MCF 10A (cell line): ENCODE measurements at regions not wholly inside any gene's neighbourhood (a gene's known extent, or its start where the extent isn't known, plus 50 kb on each side); places are given as distances from the start of the nearest gene placed in this dataset.

Source experiments
- BruUV-seq: library from RNA; stranded (reverse); fragments of 400-500 nt; replicated peaks from 2 replicates; lab custom pipeline; 2021; lab: Mats Ljungman, UMichigan
- CTCF ChIA-PET: fragments of 300-600 bp; sonication (Branson Sonifier 250); formaldehyde crosslinking; extraction: SDS; loops from one replicate; lab custom pipeline; 2021; ENCODE audit warnings: antibody characterized with exemption, inconsistent platforms; lab: Yijun Ruan, JAX
- POLR2A ChIA-PET: fragments of 300-600, 350-650 bp; sonication (Branson Sonifier 250); formaldehyde crosslinking; extraction: SDS; loops from one replicate; lab custom pipeline; 2020; ENCODE audit warnings: antibody characterized with exemption, inconsistent platforms; lab: Yijun Ruan, JAX
- DNase-seq: peaks from one replicate; pipeline ENCODE4 v3.0.0-alpha.2; 2018; ENCODE audit not compliant: unreplicated experiment
- H3K27ac Mint-ChIP-seq: one replicate; pipeline ENCODE4 v1.8.0; 2022; ENCODE audit warnings: mild to moderate bottlenecking, low read depth, mixed read lengths; ENCODE audit not compliant: unreplicated experiment
- H3K27me3 Mint-ChIP-seq: one replicate; pipeline ENCODE4 v1.8.0; 2022; ENCODE audit warnings: mixed read lengths; ENCODE audit not compliant: insufficient read depth, unreplicated experiment
- H3K36me3 Mint-ChIP-seq: one replicate; pipeline ENCODE4 v1.8.0; 2022; ENCODE audit warnings: mild to moderate bottlenecking, moderate library complexity, mixed read lengths; ENCODE audit not compliant: insufficient read depth, unreplicated experiment
- H3K4me1 Mint-ChIP-seq: one replicate; pipeline ENCODE4 v1.8.0; 2022; ENCODE audit warnings: mixed read lengths; ENCODE audit not compliant: insufficient read depth, unreplicated experiment
- H3K4me3 Mint-ChIP-seq: one replicate; pipeline ENCODE4 v1.8.0; 2022; ENCODE audit warnings: mild to moderate bottlenecking, moderate library complexity, mixed read lengths; ENCODE audit not compliant: unreplicated experiment
- H3K9me3 Mint-ChIP-seq: one replicate; pipeline ENCODE4 v1.8.0; 2022; ENCODE audit warnings: mixed read lengths; ENCODE audit not compliant: unreplicated experiment
- intact Hi-C: fragments of 100-400 bp; cut with micrococcal nuclease; formaldehyde crosslinking; loops from 2 replicates; pipeline ENCODE4 v1.14.1; 2022
- TF ChIP-seq, protein P1 (sequence below): fragments of 200-600 bp; IDR thresholded peaks from one replicate; pipeline ENCODE4 v1.8.0; 2022; ENCODE audit warnings: antibody characterized with exemption, mild to moderate bottlenecking; ENCODE audit not compliant: unreplicated experiment

DNA sequence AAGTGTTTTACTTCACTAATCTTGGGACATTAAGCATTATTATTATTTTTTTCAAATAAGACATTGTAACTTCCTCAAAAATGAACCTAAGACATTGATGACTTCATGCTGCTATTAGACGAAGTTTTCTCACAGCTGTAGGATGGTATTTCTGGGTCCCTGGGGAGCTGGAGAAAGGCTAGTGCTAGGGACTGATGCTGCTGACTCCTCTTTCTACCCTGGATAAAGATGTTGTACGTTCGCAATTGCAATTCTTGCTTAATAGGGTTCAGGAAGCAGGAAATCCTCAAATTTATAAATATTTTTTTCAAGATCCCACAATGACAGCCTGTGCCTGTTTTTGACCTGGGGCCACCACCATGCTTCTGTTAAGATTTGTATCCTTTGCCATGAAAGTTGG is 526.0 kb downstream of the CCSER2 start:
- no TSS peak for BruUV-seq
- no peaks in the 10 kb centered on the region for H3K36me3 Mint-ChIP-seq
- TF ChIP-seq, protein P1, sequence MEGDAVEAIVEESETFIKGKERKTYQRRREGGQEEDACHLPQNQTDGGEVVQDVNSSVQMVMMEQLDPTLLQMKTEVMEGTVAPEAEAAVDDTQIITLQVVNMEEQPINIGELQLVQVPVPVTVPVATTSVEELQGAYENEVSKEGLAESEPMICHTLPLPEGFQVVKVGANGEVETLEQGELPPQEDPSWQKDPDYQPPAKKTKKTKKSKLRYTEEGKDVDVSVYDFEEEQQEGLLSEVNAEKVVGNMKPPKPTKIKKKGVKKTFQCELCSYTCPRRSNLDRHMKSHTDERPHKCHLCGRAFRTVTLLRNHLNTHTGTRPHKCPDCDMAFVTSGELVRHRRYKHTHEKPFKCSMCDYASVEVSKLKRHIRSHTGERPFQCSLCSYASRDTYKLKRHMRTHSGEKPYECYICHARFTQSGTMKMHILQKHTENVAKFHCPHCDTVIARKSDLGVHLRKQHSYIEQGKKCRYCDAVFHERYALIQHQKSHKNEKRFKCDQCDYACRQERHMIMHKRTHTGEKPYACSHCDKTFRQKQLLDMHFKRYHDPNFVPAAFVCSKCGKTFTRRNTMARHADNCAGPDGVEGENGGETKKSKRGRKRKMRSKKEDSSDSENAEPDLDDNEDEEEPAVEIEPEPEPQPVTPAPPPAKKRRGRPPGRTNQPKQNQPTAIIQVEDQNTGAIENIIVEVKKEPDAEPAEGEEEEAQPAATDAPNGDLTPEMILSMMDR, result no peak
- no peaks in the 10 kb centered on the region for H3K9me3 Mint-ChIP-seq
- DNase-seq, result no peak
- ChIA-PET POLR2A (no interaction called here), CTCF (interaction anchor here (0.5 kb wide), 1 partner anchor 56 kb away, joined by 6 read pairs; no protein-coding TSS in a partner anchor)
- no peak overlapping the region for H3K4me3 Mint-ChIP-seq
- no peaks in the 10 kb centered on the region for H3K27me3 Mint-ChIP-seq
- no peak overlapping the region for H3K27ac Mint-ChIP-seq
- no peaks in the 10 kb centered on the region for H3K4me1 Mint-ChIP-seq
- intact Hi-C loops, result no loop called here

DNA sequence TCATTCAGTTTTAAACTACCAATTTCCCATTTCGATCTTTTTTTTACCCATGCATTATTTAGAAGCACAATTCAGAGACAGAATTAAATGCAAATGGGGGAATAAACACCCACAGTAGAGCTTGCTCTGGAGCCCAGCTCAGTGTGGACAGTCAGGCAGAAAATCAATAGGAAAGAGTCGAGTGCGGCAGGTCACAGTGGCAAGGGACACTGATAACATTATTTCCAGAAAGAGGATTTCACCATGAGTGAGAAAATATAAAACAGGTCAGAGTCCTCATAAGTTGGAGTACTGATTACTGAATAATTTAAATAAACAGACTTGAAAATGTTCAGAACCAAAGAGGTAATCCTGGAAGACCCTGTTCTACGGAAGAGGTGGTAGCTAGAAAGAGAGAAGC is 532.5 kb downstream of the CCSER2 start:
- peaks cover 10% of the 10 kb centered on the region for H3K9me3 Mint-ChIP-seq
- no peak overlapping the region for H3K27ac Mint-ChIP-seq
- no peaks in the 10 kb centered on the region for H3K4me1 Mint-ChIP-seq
- no peak overlapping the region for H3K4me3 Mint-ChIP-seq
- POLR2A ChIA-PET, result no interaction called here
- TF ChIP-seq, protein P1, result no peak
- CTCF ChIA-PET, result no interaction called here
- no peaks in the 10 kb centered on the region for H3K27me3 Mint-ChIP-seq
- BruUV-seq, result no TSS peak
- intact Hi-C loops, result no loop called here
- no peaks in the 10 kb centered on the region for H3K36me3 Mint-ChIP-seq
- DNase-seq, result no peak

DNA sequence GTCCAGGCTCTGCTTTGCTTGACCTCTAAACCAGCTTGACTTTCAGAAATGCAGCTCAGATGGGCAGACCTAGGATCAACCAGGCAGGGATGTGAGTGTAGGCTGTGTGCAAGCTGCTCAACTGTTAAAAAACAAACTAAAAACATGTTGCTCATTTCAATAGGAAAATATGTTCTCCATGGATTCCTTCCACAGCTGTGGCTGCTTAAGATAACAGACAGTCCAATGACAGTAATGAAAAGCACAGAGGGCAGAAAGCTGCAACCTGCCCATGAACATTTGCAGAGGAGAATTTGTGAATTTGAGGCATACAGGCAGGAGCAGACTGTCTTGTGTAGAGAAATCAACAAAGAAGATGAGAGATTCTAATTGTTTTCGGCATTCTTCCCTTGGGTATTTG is 534.2 kb downstream of the CCSER2 start:
- intact Hi-C loops, result no loop called here
- TF ChIP-seq, protein P1, result no peak
- Mint-ChIP-seq H3K4me3 (no peak overlapping the region), H3K27ac (no peak overlapping the region), H3K27me3 (no peaks in the 10 kb centered on the region), H3K4me1 (no peaks in the 10 kb centered on the region), H3K36me3 (no peaks in the 10 kb centered on the region), H3K9me3 (peaks cover 20% of the 10 kb centered on the region)
- POLR2A ChIA-PET, result no interaction called here
- CTCF ChIA-PET, result interaction anchor here (0.6 kb wide), 1 partner anchor 12 kb away, joined by 3 read pairs; no protein-coding TSS in a partner anchor
- BruUV-seq, result no TSS peak
- no peak for DNase-seq

DNA sequence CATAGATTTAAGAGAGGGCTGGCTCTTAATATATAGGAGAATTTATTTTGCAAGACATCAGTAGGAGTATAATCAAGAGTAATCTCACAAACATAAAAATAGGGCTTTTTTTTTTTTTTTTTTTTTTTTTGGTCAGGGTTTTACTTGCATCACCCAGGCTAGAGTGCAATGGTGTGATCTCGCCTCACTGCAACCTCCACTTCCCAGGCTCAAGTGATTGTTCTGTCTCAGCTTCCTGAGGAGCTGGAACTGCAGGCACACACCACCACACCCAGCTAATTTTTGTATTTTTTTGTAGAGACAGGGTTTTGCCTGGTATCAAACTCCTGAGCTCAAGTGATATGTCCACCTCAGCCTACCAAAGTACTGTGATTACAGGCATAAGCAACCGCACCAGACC is 535.3 kb downstream of the CCSER2 start:
- Mint-ChIP-seq H3K4me1 (no peaks in the 10 kb centered on the region), H3K9me3 (peaks cover 27% of the 10 kb centered on the region), H3K36me3 (no peaks in the 10 kb centered on the region), H3K27ac (no peak overlapping the region), H3K27me3 (no peaks in the 10 kb centered on the region), H3K4me3 (no peak overlapping the region)
- intact Hi-C loops, result no loop called here
- POLR2A ChIA-PET, result interaction anchor here (0.7 kb wide), 1 partner anchor 1101 kb away, joined by 3 read pairs; no protein-coding TSS in a partner anchor
- TF ChIP-seq, protein P1, result no peak
- no peak for DNase-seq
- no TSS peak for BruUV-seq
- CTCF ChIA-PET, result interaction anchor here (0.6 kb wide), 1 partner anchor 431 kb away, joined by 4 read pairs; no protein-coding TSS in a partner anchor
